ENCODE measurements at regions not wholly inside any gene's neighbourhood (a gene's known extent, or its start where the extent isn't known, plus 50 kb on each side); places are given as distances from the start of the nearest gene placed in this dataset.

- Mint-ChIP-seq H3K4me1 (ENCODE audit: low read depth) (peaks cover 19% of the 10 kb centered on the region), H3K9me3 (ENCODE audit: low read depth) (no peaks in the 10 kb centered on the region), H3K27ac (no peak overlapping the region), H3K27me3 (no peaks in the 10 kb centered on the region), H3K4me3 (no peak overlapping the region), H3K36me3 (no peaks in the 10 kb centered on the region)
Measured at GRCh38 chr13:33746867-33747266, 71.1 kb upstream of the RFC3 start.

GRCh38 chr13:33751151-33751550, 66.8 kb upstream of the RFC3 start:
- Mint-ChIP-seq H3K27me3 (no peaks in the 10 kb centered on the region), H3K4me3 (no peak overlapping the region), H3K4me1 (ENCODE audit: low read depth) (no peaks in the 10 kb centered on the region), H3K36me3 (no peaks in the 10 kb centered on the region), H3K9me3 (ENCODE audit: low read depth) (no peaks in the 10 kb centered on the region), H3K27ac (no peak overlapping the region)

- Mint-ChIP-seq H3K4me1 (ENCODE audit: low read depth) (no peaks in the 10 kb centered on the region), H3K27ac (no peak overlapping the region), H3K27me3 (no peaks in the 10 kb centered on the region), H3K36me3 (no peaks in the 10 kb centered on the region), H3K4me3 (no peak overlapping the region), H3K9me3 (ENCODE audit: low read depth) (no peaks in the 10 kb centered on the region)
Measured at GRCh38 chr13:33752094-33752493, 65.9 kb upstream of the RFC3 start.

- Mint-ChIP-seq H3K36me3 (no peaks in the 10 kb centered on the region), H3K27me3 (no peaks in the 10 kb centered on the region), H3K4me1 (ENCODE audit: low read depth) (no peaks in the 10 kb centered on the region), H3K4me3 (no peak overlapping the region), H3K9me3 (ENCODE audit: low read depth) (no peaks in the 10 kb centered on the region), H3K27ac (no peak overlapping the region)
Measured at GRCh38 chr13:33752597-33752996, 65.4 kb upstream of the RFC3 start.

GRCh38 chr13:33756929-33757328, 61.0 kb upstream of the RFC3 start:
- no peaks in the 10 kb centered on the region for H3K4me1 Mint-ChIP-seq (ENCODE audit: low read depth)
- no peaks in the 10 kb centered on the region for H3K27me3 Mint-ChIP-seq
- no peaks in the 10 kb centered on the region for H3K36me3 Mint-ChIP-seq
- no peak overlapping the region for H3K4me3 Mint-ChIP-seq
- H3K27ac Mint-ChIP-seq, result no peak overlapping the region
- H3K9me3 Mint-ChIP-seq (ENCODE audit: low read depth), result no peaks in the 10 kb centered on the region

- Mint-ChIP-seq H3K4me1 (ENCODE audit: low read depth) (no peaks in the 10 kb centered on the region), H3K4me3 (no peak overlapping the region), H3K9me3 (ENCODE audit: low read depth) (no peaks in the 10 kb centered on the region), H3K36me3 (no peaks in the 10 kb centered on the region), H3K27ac (no peak overlapping the region), H3K27me3 (peaks cover 1% of the 10 kb centered on the region)
Measured at GRCh38 chr13:33757713-33758112, 60.2 kb upstream of the RFC3 start.

- Mint-ChIP-seq H3K27me3 (peaks cover 1% of the 10 kb centered on the region), H3K4me3 (no peak overlapping the region)
Measured at GRCh38 chr13:33758113-33758512, 59.8 kb upstream of the RFC3 start.

GRCh38 chr13:33761740-33762139, 56.2 kb upstream of the RFC3 start:
- Mint-ChIP-seq H3K27ac (no peak overlapping the region), H3K9me3 (ENCODE audit: low read depth) (no peaks in the 10 kb centered on the region), H3K36me3 (no peaks in the 10 kb centered on the region), H3K4me1 (ENCODE audit: low read depth) (no peaks in the 10 kb centered on the region), H3K27me3 (peaks cover 4% of the 10 kb centered on the region), H3K4me3 (no peak overlapping the region)

More at GRCh38 chr13:33758113-33758512, 59.8 kb upstream of the RFC3 start:
- H3K27ac Mint-ChIP-seq, result no peak overlapping the region
- H3K4me1 Mint-ChIP-seq (ENCODE audit: low read depth), result no peaks in the 10 kb centered on the region
- H3K36me3 Mint-ChIP-seq, result no peaks in the 10 kb centered on the region
- H3K9me3 Mint-ChIP-seq (ENCODE audit: low read depth), result no peaks in the 10 kb centered on the region

GRCh38 chr13:33763021-33763420, 54.9 kb upstream of the RFC3 start:
- Mint-ChIP-seq H3K36me3 (no peaks in the 10 kb centered on the region), H3K27me3 (peaks cover 7% of the 10 kb centered on the region), H3K27ac (no peak overlapping the region), H3K4me3 (no peak overlapping the region), H3K4me1 (ENCODE audit: low read depth) (no peaks in the 10 kb centered on the region), H3K9me3 (ENCODE audit: low read depth) (no peaks in the 10 kb centered on the region)

GRCh38 chr13:33764716-33765115, 53.2 kb upstream of the RFC3 start:
- Mint-ChIP-seq H3K9me3 (ENCODE audit: low read depth) (no peaks in the 10 kb centered on the region), H3K36me3 (no peaks in the 10 kb centered on the region), H3K4me3 (no peak overlapping the region), H3K27me3 (peaks cover 10% of the 10 kb centered on the region), H3K4me1 (ENCODE audit: low read depth) (no peaks in the 10 kb centered on the region), H3K27ac (no peak overlapping the region)

GRCh38 chr13:33766329-33767123, 51.4 kb upstream of the RFC3 start:
- Mint-ChIP-seq H3K9me3 (ENCODE audit: low read depth) (no peaks in the 10 kb centered on the region), H3K36me3 (no peaks in the 10 kb centered on the region), H3K4me3 (no peak overlapping the region), H3K27me3 (peaks cover 12% of the 10 kb centered on the region), H3K4me1 (ENCODE audit: low read depth) (no peaks in the 10 kb centered on the region), H3K27ac (no peak overlapping the region)

- peaks cover 12% of the 10 kb centered on the region for H3K27me3 Mint-ChIP-seq
- H3K4me1 Mint-ChIP-seq (ENCODE audit: low read depth), result no peaks in the 10 kb centered on the region
- H3K4me3 Mint-ChIP-seq, result no peak overlapping the region
- H3K36me3 Mint-ChIP-seq, result no peaks in the 10 kb centered on the region
- no peak overlapping the region for H3K27ac Mint-ChIP-seq
- H3K9me3 Mint-ChIP-seq (ENCODE audit: low read depth), result no peaks in the 10 kb centered on the region
Measured at GRCh38 chr13:33767140-33767539, 50.8 kb upstream of the RFC3 start.
